ENCODE measurements at regions not wholly inside any gene's neighbourhood (a gene's known extent, or its start where the extent isn't known, plus 50 kb on each side); places are given as distances from the start of the nearest gene placed in this dataset.

- DNase-seq (ENCODE audit: low spot score in 2 of 2) = no peak
- Histone ChIP-seq H3K36me3 (no peaks in the 10 kb centered on the region), H3K27ac (no peak overlapping the region), H3K4me1 (no peaks in the 10 kb centered on the region), H3K9me3 (no peaks in the 10 kb centered on the region), H3K4me3 (no peak overlapping the region), H3K27me3 (peaks cover 2% of the 10 kb centered on the region)
- TF ChIP-seq, protein P1, sequence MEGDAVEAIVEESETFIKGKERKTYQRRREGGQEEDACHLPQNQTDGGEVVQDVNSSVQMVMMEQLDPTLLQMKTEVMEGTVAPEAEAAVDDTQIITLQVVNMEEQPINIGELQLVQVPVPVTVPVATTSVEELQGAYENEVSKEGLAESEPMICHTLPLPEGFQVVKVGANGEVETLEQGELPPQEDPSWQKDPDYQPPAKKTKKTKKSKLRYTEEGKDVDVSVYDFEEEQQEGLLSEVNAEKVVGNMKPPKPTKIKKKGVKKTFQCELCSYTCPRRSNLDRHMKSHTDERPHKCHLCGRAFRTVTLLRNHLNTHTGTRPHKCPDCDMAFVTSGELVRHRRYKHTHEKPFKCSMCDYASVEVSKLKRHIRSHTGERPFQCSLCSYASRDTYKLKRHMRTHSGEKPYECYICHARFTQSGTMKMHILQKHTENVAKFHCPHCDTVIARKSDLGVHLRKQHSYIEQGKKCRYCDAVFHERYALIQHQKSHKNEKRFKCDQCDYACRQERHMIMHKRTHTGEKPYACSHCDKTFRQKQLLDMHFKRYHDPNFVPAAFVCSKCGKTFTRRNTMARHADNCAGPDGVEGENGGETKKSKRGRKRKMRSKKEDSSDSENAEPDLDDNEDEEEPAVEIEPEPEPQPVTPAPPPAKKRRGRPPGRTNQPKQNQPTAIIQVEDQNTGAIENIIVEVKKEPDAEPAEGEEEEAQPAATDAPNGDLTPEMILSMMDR (IDR thresholded peaks at IDR 0.05) = no peak
- TF ChIP-seq POLR2A (IDR thresholded peaks at IDR 0.05) (no peak), EP300 (IDR thresholded peaks at IDR 0.05) (no peak), POLR2AphosphoS5 (IDR thresholded peaks at IDR 0.05) (no peak)
- 70% methylated on average over 20 of the region's 22 CpGs for WGBS
Observed at GRCh38 chr5:2096887-2097505, 214.3 kb upstream of the IRX4 start.

DNA sequence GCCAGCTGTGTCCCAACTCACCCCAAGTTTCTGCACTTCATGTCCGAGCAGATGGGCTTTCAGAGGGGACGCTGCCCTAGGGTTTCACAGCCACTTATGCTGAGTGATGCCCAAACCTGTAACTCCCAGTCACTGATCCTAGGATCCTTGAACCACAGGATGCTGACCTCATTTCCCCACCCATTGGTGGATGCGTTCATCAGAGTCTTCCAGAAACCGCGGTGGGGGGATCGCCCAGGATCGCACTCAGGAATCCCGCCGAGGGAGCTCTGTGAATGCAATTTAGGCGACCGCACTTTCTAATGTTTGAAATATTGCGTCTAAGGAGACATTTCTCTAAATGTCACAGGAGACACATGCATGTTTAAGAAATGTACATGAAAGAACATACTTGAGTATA lies 212.3 kb upstream of the IRX4 start:
- no peak for DNase-seq (ENCODE audit: low spot score in 2 of 2)
- H3K36me3 ChIP-seq = no peaks in the 10 kb centered on the region
- H3K27ac ChIP-seq = peak overlapping the region; percentile 93
- TF ChIP-seq EP300 (IDR thresholded peaks at IDR 0.05) (no peak), POLR2AphosphoS5 (IDR thresholded peaks at IDR 0.05) (no peak), POLR2A (IDR thresholded peaks at IDR 0.05) (no peak)
- TF ChIP-seq, protein P1 (IDR thresholded peaks at IDR 0.05) = no peak
- H3K4me3 ChIP-seq = no peak overlapping the region
- H3K9me3 ChIP-seq = no peaks in the 10 kb centered on the region
- no peaks in the 10 kb centered on the region for H3K4me1 ChIP-seq
- peaks cover 2% of the 10 kb centered on the region for H3K27me3 ChIP-seq
- WGBS = 99% methylated on average over 12 of the region's 12 CpGs

GRCh38 chr5:2094616-2094995 lies 211.9 kb upstream of the IRX4 start:
- no peaks in the 10 kb centered on the region for H3K9me3 ChIP-seq
- H3K36me3 ChIP-seq = no peaks in the 10 kb centered on the region
- H3K4me3 ChIP-seq = peak overlapping the region; percentile 8
- peak overlapping the region; percentile 93 for H3K27ac ChIP-seq
- peak; percentile 76 to 88 for DNase-seq (ENCODE audit: low spot score in 2 of 2)
- 81% methylated on average over 13 of the region's 15 CpGs for WGBS
- peaks cover 2% of the 10 kb centered on the region for H3K27me3 ChIP-seq
- H3K4me1 ChIP-seq = no peaks in the 10 kb centered on the region
- TF ChIP-seq POLR2AphosphoS5 (IDR thresholded peaks at IDR 0.05) (no peak), POLR2A (IDR thresholded peaks at IDR 0.05) (no peak), EP300 (IDR thresholded peaks at IDR 0.05) (no peak)
- TF ChIP-seq, protein P1 (IDR thresholded peaks at IDR 0.05) = no peak

DNA sequence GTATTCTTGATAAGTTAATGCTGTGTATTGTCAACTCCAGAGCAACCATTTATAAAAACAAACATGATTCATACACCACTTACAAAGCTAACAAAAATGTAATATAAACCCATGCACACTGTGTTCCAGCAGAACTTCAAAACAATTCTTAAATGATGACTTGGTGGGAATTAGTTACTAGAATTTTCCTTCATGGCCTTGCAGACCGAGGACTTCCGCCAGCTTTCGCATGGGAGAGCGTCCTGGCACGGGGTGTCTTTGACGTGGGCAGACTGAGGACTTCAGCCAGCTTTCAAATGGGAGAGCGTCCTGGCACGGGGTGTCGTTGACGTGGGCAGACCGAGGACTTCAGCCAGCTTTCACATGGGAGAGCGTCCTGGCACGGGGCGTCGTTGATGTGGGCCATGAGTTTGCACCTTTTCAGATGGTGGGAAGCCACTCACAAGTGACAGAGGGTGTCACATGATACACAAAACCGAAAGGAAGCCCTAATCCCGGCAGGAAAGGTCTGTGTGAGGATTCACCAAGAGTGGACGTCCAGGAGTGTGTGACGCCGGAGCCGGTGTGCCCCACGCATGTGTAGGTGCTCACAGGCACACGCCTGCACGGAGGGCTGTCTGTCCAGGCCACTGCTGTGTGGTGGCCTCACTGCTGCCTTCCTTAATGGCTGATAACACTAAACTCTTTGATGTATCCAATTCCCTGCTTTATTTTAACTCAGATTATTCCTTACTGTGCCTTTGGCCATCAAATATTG lies 211.3 kb upstream of the IRX4 start:
- H3K9me3 ChIP-seq = no peaks in the 10 kb centered on the region
- peak overlapping the region; percentile 8 for H3K4me3 ChIP-seq
- TF ChIP-seq POLR2A (IDR thresholded peaks at IDR 0.05) (no peak), EP300 (IDR thresholded peaks at IDR 0.05) (no peak), POLR2AphosphoS5 (IDR thresholded peaks at IDR 0.05) (peak in 1 of 3 donors; percentile 13)
- TF ChIP-seq, protein P1 (IDR thresholded peaks at IDR 0.05) = no peak
- DNase-seq (ENCODE audit: low spot score in 2 of 2) = peak; percentile 82 to 85
- no peaks in the 10 kb centered on the region for H3K4me1 ChIP-seq
- peak overlapping the region; percentile 93 for H3K27ac ChIP-seq
- H3K27me3 ChIP-seq = peaks cover 2% of the 10 kb centered on the region
- H3K36me3 ChIP-seq = no peaks in the 10 kb centered on the region
- 72% methylated on average over 24 of the region's 24 CpGs for WGBS

GRCh38 chr5:2091921-2092320 lies 209.2 kb upstream of the IRX4 start:
- DNase-seq (ENCODE audit: low spot score in 2 of 2) = no peak
- Histone ChIP-seq H3K36me3 (no peaks in the 10 kb centered on the region), H3K9me3 (no peaks in the 10 kb centered on the region), H3K4me1 (no peaks in the 10 kb centered on the region), H3K27ac (no peak overlapping the region), H3K27me3 (no peaks in the 10 kb centered on the region), H3K4me3 (no peak overlapping the region)
- WGBS = 82% methylated on average over 4 of the region's 4 CpGs
- TF ChIP-seq EP300 (IDR thresholded peaks at IDR 0.05) (no peak), POLR2A (IDR thresholded peaks at IDR 0.05) (no peak), POLR2AphosphoS5 (IDR thresholded peaks at IDR 0.05) (no peak)
- TF ChIP-seq, protein P1 (IDR thresholded peaks at IDR 0.05) = no peak

Data from suprapubic skin (tissue), 4 donors.